ENCODE measurements at regions not wholly inside any gene's neighbourhood (a gene's known extent, or its start where the extent isn't known, plus 50 kb on each side); places are given as distances from the start of the nearest gene placed in this dataset.

GRCh38 chr10:4504550-4504949, 321.5 kb upstream of the AKR1E2 start:
- intact Hi-C loops (cut with micrococcal nuclease) = no loop called here
- ChIA-PET CTCF (interaction anchor here (1.1 kb wide), 1 partner anchor 1308 kb away, joined by 4 read pairs; no protein-coding TSS in a partner anchor), POLR2A (no interaction called here)
- TF ChIP-seq CTCF (IDR thresholded peaks at IDR 0.05; ENCODE audit: unreplicated experiment) = no peak
- BruUV-seq (replicated peaks) = no TSS peak
- no peak overlapping the region for H3K27ac Mint-ChIP-seq (ENCODE audit: low read depth, unreplicated experiment)
- H3K36me3 Mint-ChIP-seq (ENCODE audit: insufficient read depth, unreplicated experiment) = peaks cover 2% of the 10 kb centered on the region
- H3K9me3 Mint-ChIP-seq (ENCODE audit: unreplicated experiment) = no peaks in the 10 kb centered on the region
- no peak overlapping the region for H3K4me3 Mint-ChIP-seq (ENCODE audit: unreplicated experiment)
- no peak for DNase-seq (ENCODE audit: unreplicated experiment)
- H3K4me1 Mint-ChIP-seq (ENCODE audit: insufficient read depth, unreplicated experiment) = no peaks in the 10 kb centered on the region
- no peaks in the 10 kb centered on the region for H3K27me3 Mint-ChIP-seq (ENCODE audit: insufficient read depth, unreplicated experiment)

GRCh38 chr10:4503076-4503475, 322.9 kb upstream of the AKR1E2 start:
- DNase-seq (ENCODE audit: unreplicated experiment) = no peak
- CTCF ChIA-PET = interaction anchor here (1.1 kb wide), 1 partner anchor 10 kb away, joined by 3 read pairs; no protein-coding TSS in a partner anchor
- intact Hi-C loops (cut with micrococcal nuclease) = no loop called here
- no TSS peak for BruUV-seq (replicated peaks)
- Mint-ChIP-seq H3K36me3 (ENCODE audit: insufficient read depth, unreplicated experiment) (no peaks in the 10 kb centered on the region), H3K4me1 (ENCODE audit: insufficient read depth, unreplicated experiment) (peaks cover 11% of the 10 kb centered on the region), H3K27me3 (ENCODE audit: insufficient read depth, unreplicated experiment) (no peaks in the 10 kb centered on the region), H3K9me3 (ENCODE audit: unreplicated experiment) (no peaks in the 10 kb centered on the region), H3K4me3 (ENCODE audit: unreplicated experiment) (no peak overlapping the region), H3K27ac (ENCODE audit: low read depth, unreplicated experiment) (no peak overlapping the region)
- POLR2A ChIA-PET = interaction anchor here (1.7 to 2.3 kb wide), 2 partner anchors 9 to 51 kb away, joined by 4 to 7 read pairs; no protein-coding TSS in a partner anchor
- no peak for TF ChIP-seq CTCF (IDR thresholded peaks at IDR 0.05; ENCODE audit: unreplicated experiment)

GRCh38 chr10:4501306-4501705, 324.7 kb upstream of the AKR1E2 start:
- BruUV-seq (replicated peaks) = no TSS peak
- intact Hi-C loops (cut with micrococcal nuclease) = no loop called here
- H3K27ac Mint-ChIP-seq (ENCODE audit: low read depth, unreplicated experiment) = no peak overlapping the region
- DNase-seq (ENCODE audit: unreplicated experiment) = no peak
- H3K27me3 Mint-ChIP-seq (ENCODE audit: insufficient read depth, unreplicated experiment) = no peaks in the 10 kb centered on the region
- H3K4me3 Mint-ChIP-seq (ENCODE audit: unreplicated experiment) = no peak overlapping the region
- ChIA-PET CTCF (no interaction called here), POLR2A (interaction anchor here (0.7 to 2.3 kb wide), 3 partner anchors 11 to 725 kb away, joined by 3 to 7 read pairs (median 4); no protein-coding TSS in a partner anchor)
- TF ChIP-seq CTCF (IDR thresholded peaks at IDR 0.05; ENCODE audit: unreplicated experiment) = no peak
- no peaks in the 10 kb centered on the region for H3K9me3 Mint-ChIP-seq (ENCODE audit: unreplicated experiment)
- peaks cover 12% of the 10 kb centered on the region for H3K4me1 Mint-ChIP-seq (ENCODE audit: insufficient read depth, unreplicated experiment)
- H3K36me3 Mint-ChIP-seq (ENCODE audit: insufficient read depth, unreplicated experiment) = no peaks in the 10 kb centered on the region

GRCh38 chr10:4498711-4499251, 327.2 kb upstream of the AKR1E2 start:
- H3K4me1 Mint-ChIP-seq (ENCODE audit: insufficient read depth, unreplicated experiment) = peaks cover 12% of the 10 kb centered on the region
- H3K27ac Mint-ChIP-seq (ENCODE audit: low read depth, unreplicated experiment) = peak overlapping the region; percentile 88
- peak overlapping the region; percentile 35 for H3K4me3 Mint-ChIP-seq (ENCODE audit: unreplicated experiment)
- intact Hi-C loops (cut with micrococcal nuclease) = no loop called here
- no peaks in the 10 kb centered on the region for H3K9me3 Mint-ChIP-seq (ENCODE audit: unreplicated experiment)
- ChIA-PET CTCF (interaction anchor here (0.7 to 1.1 kb wide), 2 partner anchors 38 to 1301 kb away, joined by 3 to 4 read pairs; no protein-coding TSS in a partner anchor), POLR2A (interaction anchor here (0.6 to 1.8 kb wide), 10 partner anchors 13 to 714 kb away, joined by 3 to 5 read pairs (median 3); partner anchors contain the start of gene KLF6)
- peak; percentile 59 for DNase-seq (ENCODE audit: unreplicated experiment)
- H3K36me3 Mint-ChIP-seq (ENCODE audit: insufficient read depth, unreplicated experiment) = no peaks in the 10 kb centered on the region
- no peak for TF ChIP-seq CTCF (IDR thresholded peaks at IDR 0.05; ENCODE audit: unreplicated experiment)
- H3K27me3 Mint-ChIP-seq (ENCODE audit: insufficient read depth, unreplicated experiment) = no peaks in the 10 kb centered on the region
- no TSS peak for BruUV-seq (replicated peaks)
